H1 (cell line): ENCODE measurements at regions not wholly inside any gene's neighbourhood (a gene's known extent, or its start where the extent isn't known, plus 50 kb on each side); places are given as distances from the start of the nearest gene placed in this dataset.

Experiments
- CTCF ChIA-PET: fragments of 300-600 bp; sonication (Branson Sonifier 250); formaldehyde crosslinking; loops from one replicate; lab custom pipeline; 2021; ENCODE audit not compliant: partially characterized antibody; lab: Charles Lee
- POLR2A ChIA-PET: fragments of 300-600 bp; sonication (Branson Sonifier 250); formaldehyde crosslinking; loops from one replicate; lab custom pipeline; 2021; ENCODE audit warnings: inconsistent platforms; ENCODE audit not compliant: partially characterized antibody; lab: Charles Lee
- DNase-seq, 2 experiments: peaks; one replicate each; pipeline versions ENCODE4 v3.0.0 to v3.0.0-alpha.2; 2010 to 2022; ENCODE audit warnings: low spot score in 2 of 2, low read depth in 1 of 2, mixed read lengths in 1 of 2
- FAIRE-seq: peaks from 2 replicates; lab custom pipeline; 2011; peaks lifted over from hg19 to GRCh38; lab: Jason Lieb, UNC
- H2AFZ ChIP-seq: 2 replicates; pipeline ENCODE4 v1.8.1; 2012; ENCODE audit warnings: low read length, inconsistent platforms
- H2AK5ac ChIP-seq: 2 replicates; pipeline ENCODE4 v1.6.1; 2013; ENCODE audit warnings: low read depth, low read length
- H2BK120ac ChIP-seq: replicated peaks from 2 replicates; pipeline ENCODE3; 2013; ENCODE audit warnings: low read depth, low read length, inconsistent platforms
- H2BK12ac ChIP-seq: 2 replicates; pipeline ENCODE4 v1.6.1; 2013; ENCODE audit warnings: low read depth, low read length
- H2BK15ac ChIP-seq: 2 replicates; pipeline ENCODE4 v1.6.1; 2013; ENCODE audit warnings: low read length
- H2BK20ac ChIP-seq: 2 replicates; pipeline ENCODE4 v1.6.1; 2013; ENCODE audit warnings: low read length
- H2BK5ac ChIP-seq: 2 replicates; pipeline ENCODE4 v1.6.1; 2013; ENCODE audit warnings: low read depth, low read length
- H3K14ac ChIP-seq: 2 replicates; pipeline ENCODE4 v1.6.1; 2013; ENCODE audit warnings: inconsistent platforms; ENCODE audit not compliant: insufficient read length
- H3K18ac ChIP-seq: 2 replicates; pipeline ENCODE4 v1.6.1; 2013; ENCODE audit warnings: low read length; ENCODE audit errors: extremely low read depth
- H3K23ac ChIP-seq: 2 replicates; pipeline ENCODE4 v1.6.1; 2013; ENCODE audit warnings: inconsistent platforms; ENCODE audit not compliant: insufficient read length
- H3K23me2 ChIP-seq: 2 replicates; pipeline ENCODE4 v1.6.1; 2013; ENCODE audit warnings: low read depth, low read length
- H3K27ac ChIP-seq: 2 replicates; pipeline ENCODE4 v1.6.1; 2011; ENCODE audit warnings: low read depth, low read length, inconsistent platforms
- H3K27me3 ChIP-seq, 4 experiments: replicated peaks in 1 of 4; 1 replicate in 1 of 4; 2 replicates in 3 of 4; pipeline versions ENCODE4 v1.6.1 to v1.8.1; 2011 to 2013; ENCODE audit warnings: low read length in 3 of 4, mild to moderate bottlenecking in 3 of 4, inconsistent platforms in 2 of 4, mixed read lengths in 2 of 4, moderate library complexity in 1 of 4; ENCODE audit not compliant: control insufficient read depth in 3 of 4, insufficient read depth in 3 of 4; ENCODE audit errors: extremely low read depth in 1 of 4
- H3K36me3 ChIP-seq, 4 experiments: 2 replicates each; pipeline versions ENCODE4 v1.6.1 to v1.8.1; 2011 to 2013; ENCODE audit warnings: mild to moderate bottlenecking in 4 of 4, low read length in 3 of 4, moderate library complexity in 2 of 4, control low read depth in 1 of 4, inconsistent platforms in 1 of 4; ENCODE audit not compliant: insufficient read depth in 4 of 4, control insufficient read depth in 2 of 4
- H3K4ac ChIP-seq: replicated peaks from 2 replicates; pipeline ENCODE3; 2013; ENCODE audit warnings: low read length, low read depth, mixed read lengths, inconsistent platforms; ENCODE audit not compliant: insufficient read length
- H3K4me1 ChIP-seq, 4 experiments: replicated peaks in 1 of 4; 1 replicate in 1 of 4; 2 replicates in 3 of 4; pipeline versions ENCODE4 v1.6.1 to v1.8.1; 2011 to 2013; ENCODE audit warnings: low read length in 3 of 4, inconsistent platforms in 2 of 4, mixed read lengths in 1 of 4; ENCODE audit not compliant: insufficient read depth in 4 of 4, control insufficient read depth in 3 of 4
- H3K4me2 ChIP-seq, 2 experiments: 2 replicates each; pipeline versions ENCODE4 v1.6.1 to v1.8.1; 2011 to 2013; ENCODE audit warnings: low read depth in 2 of 2, low read length in 2 of 2, control low read depth in 1 of 2, inconsistent platforms in 1 of 2, mild to moderate bottlenecking in 1 of 2; ENCODE audit not compliant: insufficient read depth in 1 of 2
- H3K4me3 ChIP-seq, 4 experiments: fragments of 200-600, 300-600 bp in 1 of 4; sonication (generic), shearing (Covaris generic), sonication (Bioruptor Twin) in 1 of 4; 2 replicates each; pipeline versions ENCODE4 v1.5.1 to v1.8.1; 2011 to 2016; ENCODE audit warnings: low read length in 4 of 4, low read depth in 3 of 4, control low read depth in 2 of 4, inconsistent platforms in 2 of 4, mild to moderate bottlenecking in 2 of 4, mixed read lengths in 1 of 4, moderate library complexity in 1 of 4; ENCODE audit not compliant: insufficient read depth in 2 of 4; ENCODE audit errors: extremely low read depth in 1 of 4
- H3K56ac ChIP-seq: replicated peaks from 2 replicates; pipeline ENCODE3; 2013; ENCODE audit warnings: low read depth, mild to moderate bottlenecking, mixed read lengths, low read length, inconsistent platforms; ENCODE audit not compliant: insufficient read length
- H3K79me1 ChIP-seq: 2 replicates; pipeline ENCODE4 v1.6.1; 2013; ENCODE audit warnings: low read depth, low read length, control low read depth
- H3K79me2 ChIP-seq, 2 experiments: 2 replicates each; pipeline versions ENCODE4 v1.6.1 to v1.8.1; 2012 to 2013; ENCODE audit warnings: low read length in 2 of 2, mild to moderate bottlenecking in 2 of 2, inconsistent platforms in 1 of 2; ENCODE audit not compliant: insufficient read depth in 2 of 2, control insufficient read depth in 1 of 2
- H3K9ac ChIP-seq, 4 experiments: replicated peaks in 1 of 4; 1 replicate in 1 of 4; 2 replicates in 3 of 4; pipeline versions ENCODE4 v1.6.1 to v1.8.1; 2011 to 2013; ENCODE audit warnings: low read depth in 3 of 4, low read length in 3 of 4, control low read depth in 2 of 4, mild to moderate bottlenecking in 2 of 4, moderate library complexity in 2 of 4, inconsistent platforms in 1 of 4; ENCODE audit errors: extremely low read depth in 1 of 4
- H3K9me3 ChIP-seq, 2 experiments: 2 replicates each; pipeline versions ENCODE4 v1.6.1 to v1.8.1; 2012 to 2013; ENCODE audit warnings: mild to moderate bottlenecking in 2 of 2, moderate library complexity in 2 of 2, control low read depth in 1 of 2, inconsistent platforms in 1 of 2, low read depth in 1 of 2, low read length in 1 of 2, mixed read lengths in 1 of 2; ENCODE audit not compliant: insufficient read depth in 2 of 2
- H4K20me1 ChIP-seq, 2 experiments: replicated peaks in 1 of 2; 2 replicates each; pipeline versions ENCODE3 to v1.8.1; 2011 to 2013; ENCODE audit warnings: inconsistent platforms in 2 of 2, low read length in 2 of 2, mild to moderate bottlenecking in 1 of 2; ENCODE audit not compliant: insufficient read depth in 2 of 2, control insufficient read depth in 1 of 2
- H4K5ac ChIP-seq: 2 replicates; pipeline ENCODE4 v1.6.1; 2013; ENCODE audit warnings: low read length, low read depth, mixed read lengths, inconsistent platforms; ENCODE audit not compliant: insufficient read length
- H4K8ac ChIP-seq: 2 replicates; pipeline ENCODE4 v1.8.0; 2013; ENCODE audit warnings: mild to moderate bottlenecking, moderate library complexity, low read length, inconsistent platforms; ENCODE audit not compliant: insufficient read depth; ENCODE audit errors: extremely low read depth
- H4K91ac ChIP-seq: replicated peaks from 2 replicates; pipeline ENCODE3; 2013; ENCODE audit warnings: low read length, mixed read lengths, inconsistent platforms; ENCODE audit not compliant: insufficient read length
- JUND ChIP-seq: IDR thresholded peaks from 2 replicates; pipeline ENCODE4 v1.6.1; 2011; ENCODE audit warnings: mild to moderate bottlenecking, improper control_type of control experiment, low read length
- SIX5 ChIP-seq: IDR thresholded peaks from 2 replicates; pipeline ENCODE4 v1.6.1; 2011; ENCODE audit warnings: mild to moderate bottlenecking, low read depth, low read length
- SP2 ChIP-seq: IDR thresholded peaks from 2 replicates; pipeline ENCODE4 v1.6.1; 2012; ENCODE audit warnings: mild to moderate bottlenecking, low read length, inconsistent platforms
- YY1 ChIP-seq: IDR thresholded peaks from 2 replicates; pipeline ENCODE4 v1.6.1; 2011; ENCODE audit warnings: low read depth, mild to moderate bottlenecking, low read length
- WGBS, 2 experiments: shearing (Covaris generic) in 1 of 2; methylation state at CpG; one replicate each; pipeline versions ENCODE4 v1.1.6 to v1.1.7; 2013 to 2015; ENCODE audit warnings: low lambda C conversion rate in 2 of 2, mixed read lengths in 2 of 2, inconsistent platforms in 1 of 2, low coverage in 1 of 2, missing lambda C conversion rate in 1 of 2; ENCODE audit not compliant: insufficient replicate concordance in 2 of 2, insufficient coverage in 1 of 2, insufficient read length in 1 of 2; ENCODE audit errors: extremely low coverage in 1 of 2, missing lambda C conversion rate in 1 of 2; 5-methylcytosine and 5-hydroxymethylcytosine counted together

- Histone ChIP-seq H2BK20ac (no peak overlapping the region), H3K4me3 (no peak overlapping the region), H3K56ac (no peak overlapping the region), H2BK120ac (no peak overlapping the region), H3K4ac (no peak overlapping the region), H3K27me3 (no peaks in the 10 kb centered on the region), H3K79me1 (no peaks in the 10 kb centered on the region), H3K18ac (no peak overlapping the region), H2AK5ac (no peak overlapping the region), H4K5ac (no peak overlapping the region), H3K23me2 (no peaks in the 10 kb centered on the region), H3K9me3 (no peaks in the 10 kb centered on the region), H3K14ac (no peak overlapping the region), H4K91ac (no peak overlapping the region), H3K9ac (no peak overlapping the region), H2BK15ac (no peak overlapping the region), H3K27ac (no peak overlapping the region), H4K8ac (no peak overlapping the region), H2BK12ac (no peak overlapping the region), H3K23ac (no peak overlapping the region), H3K4me2 (no peak overlapping the region), H3K4me1 (peaks cover 0 to 4% (median 0%) of the 10 kb centered on the region in 4 experiments; a peak in 1 of 7 replicates), H3K36me3 (no peaks in the 10 kb centered on the region), H4K20me1 (no peaks in the 10 kb centered on the region), H3K79me2 (no peaks in the 10 kb centered on the region), H2BK5ac (no peak overlapping the region), H2AFZ (0 out of 2 replicates have a peak overlapping the region, but pooled peaks have one; percentile 30)
- FAIRE-seq (peak; percentile 7), DNase-seq (no peak)
- TF ChIP-seq SP2 (no peak), JUND (no peak), SIX5 (no peak), YY1 (no peak)
- WGBS, 2 experiments: 93% methylated on average over 2 of the region's 2 CpGs; no CpG with 5 or more reads in 1 of the 2 experiments
- POLR2A ChIA-PET: no interaction called here
- CTCF ChIA-PET: no interaction called here
Observed at GRCh38 chr6:22928775-22929174, 359.4 kb downstream of the HDGFL1 start.
